HG03342 (cell line): ENCODE measurements at regions not wholly inside any gene's neighbourhood (a gene's known extent, or its start where the extent isn't known, plus 50 kb on each side); places are given as distances from the start of the nearest gene placed in this dataset.

ENCODE experiments used
- ATAC-seq: cut with Tn5 transposase; IDR thresholded peaks from one replicate; pipeline ENCODE4 v1.9.1; 2021; ENCODE audit warnings: mild to moderate bottlenecking, moderate library complexity; ENCODE audit not compliant: unreplicated experiment

DNA sequence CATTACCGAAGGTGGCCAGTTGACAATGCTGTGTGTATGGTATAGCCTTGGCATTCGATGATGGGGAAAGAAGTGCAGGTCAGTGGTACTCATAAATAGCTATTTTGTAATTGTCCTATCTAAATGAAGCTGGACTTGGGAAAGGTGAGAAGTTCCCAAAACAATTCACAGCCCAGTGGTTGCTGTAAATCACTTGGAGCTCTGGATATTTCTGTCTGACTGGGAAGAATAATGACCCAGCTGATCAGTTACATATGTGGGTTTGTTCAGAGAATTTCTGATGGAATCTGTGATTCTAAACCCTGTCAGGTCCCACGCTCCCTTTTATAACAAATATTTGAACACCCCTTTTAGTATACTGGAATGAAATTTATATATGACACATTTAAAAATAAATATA is 133.9 kb upstream of the PFN2 start:
- no peak for ATAC-seq

DNA sequence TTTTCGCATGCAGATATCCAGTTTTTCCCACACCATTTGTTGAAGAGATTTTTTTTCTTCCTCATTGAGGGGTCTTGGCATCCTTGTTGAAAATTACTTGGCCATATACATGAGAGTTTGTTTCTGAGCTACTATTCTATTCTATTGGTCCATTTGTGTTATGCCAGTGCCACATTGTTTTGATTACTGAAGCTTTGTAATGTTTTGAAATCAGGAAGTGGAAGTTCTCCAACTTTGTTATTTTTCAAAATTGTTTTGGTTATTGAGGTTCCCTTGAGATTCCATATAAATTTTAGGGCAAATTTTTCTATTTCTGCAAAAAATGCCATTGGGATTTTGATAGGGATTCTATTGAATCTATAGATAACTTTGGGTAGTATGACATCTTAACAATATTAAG is 130.3 kb upstream of the PFN2 start:
- no peak for ATAC-seq

DNA sequence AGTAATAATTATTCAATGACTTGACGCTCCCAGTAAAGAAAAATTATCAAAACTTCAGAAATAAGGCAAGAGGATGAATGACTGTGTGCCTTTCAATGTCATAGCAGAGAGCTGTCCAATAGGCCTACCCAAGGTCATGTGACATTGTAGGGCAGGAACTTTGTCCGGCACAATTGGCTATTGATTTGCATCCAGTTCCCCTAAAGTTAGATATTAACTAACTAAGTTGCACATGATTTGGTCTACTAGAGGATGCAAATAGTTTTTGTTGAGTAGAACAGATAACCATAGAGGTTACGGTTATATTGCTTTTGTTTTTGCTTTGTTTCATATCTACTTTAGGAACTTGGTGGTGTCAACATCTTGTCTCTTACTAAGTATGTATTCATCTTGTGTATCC is 127.9 kb upstream of the PFN2 start:
- peak; percentile 71 for ATAC-seq

DNA sequence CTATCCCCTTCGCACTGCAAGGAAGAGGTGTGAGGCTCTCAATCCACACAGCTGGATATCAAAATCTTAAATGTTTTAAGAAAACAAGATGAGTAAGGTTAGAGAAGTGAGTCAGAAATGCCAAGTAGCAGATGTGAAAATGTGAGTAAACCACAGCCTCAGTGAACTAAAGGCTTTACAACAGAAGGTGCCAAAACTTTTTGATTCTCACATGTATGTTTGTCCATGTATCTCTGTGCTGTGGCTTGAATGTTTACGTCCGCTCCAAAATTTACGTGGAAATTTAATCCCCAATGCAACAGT is 126.8 kb upstream of the PFN2 start:
- ATAC-seq: peak; percentile 41

DNA sequence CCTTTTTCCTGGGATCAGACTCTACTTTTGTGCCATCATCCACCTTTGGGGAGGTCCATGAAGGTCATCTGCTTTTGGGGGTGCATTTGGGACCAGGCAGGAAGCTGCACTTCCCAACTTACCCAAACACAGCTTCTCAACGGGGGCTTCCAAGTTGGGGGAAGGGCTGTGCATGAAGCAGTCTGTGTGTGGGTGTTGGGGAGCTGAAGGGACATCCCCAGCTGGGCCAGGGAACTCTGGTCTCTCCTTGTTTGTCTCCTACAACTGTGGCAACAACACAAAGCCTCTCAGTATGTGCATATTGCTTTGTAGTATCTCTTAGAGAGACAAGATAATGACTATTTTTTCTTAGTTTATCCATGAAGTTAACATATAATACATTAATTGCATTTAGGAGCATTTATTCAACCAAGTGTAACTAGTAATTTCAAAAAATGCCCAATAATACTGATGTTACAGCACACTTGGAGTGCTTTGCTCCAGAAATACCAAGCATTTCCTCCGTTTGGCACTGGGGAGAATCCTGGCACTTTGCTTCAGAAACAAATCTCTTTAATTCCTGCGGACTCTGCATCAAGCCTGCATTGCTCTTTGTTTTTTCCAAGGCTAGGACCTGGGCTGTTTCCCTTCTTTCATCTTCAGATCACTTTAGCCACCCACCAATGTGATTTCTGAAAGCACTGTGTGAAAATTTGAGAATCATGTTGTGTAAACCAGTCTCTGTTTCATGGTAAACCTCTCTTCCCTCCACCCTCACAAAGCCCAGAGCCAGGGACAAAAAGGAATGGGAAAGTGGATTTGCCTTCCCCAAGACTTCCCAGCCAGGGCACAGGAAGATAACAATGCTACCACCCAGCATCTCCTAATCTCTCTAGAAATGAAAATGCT is 126.2 kb upstream of the PFN2 start:
- no peak for ATAC-seq

DNA sequence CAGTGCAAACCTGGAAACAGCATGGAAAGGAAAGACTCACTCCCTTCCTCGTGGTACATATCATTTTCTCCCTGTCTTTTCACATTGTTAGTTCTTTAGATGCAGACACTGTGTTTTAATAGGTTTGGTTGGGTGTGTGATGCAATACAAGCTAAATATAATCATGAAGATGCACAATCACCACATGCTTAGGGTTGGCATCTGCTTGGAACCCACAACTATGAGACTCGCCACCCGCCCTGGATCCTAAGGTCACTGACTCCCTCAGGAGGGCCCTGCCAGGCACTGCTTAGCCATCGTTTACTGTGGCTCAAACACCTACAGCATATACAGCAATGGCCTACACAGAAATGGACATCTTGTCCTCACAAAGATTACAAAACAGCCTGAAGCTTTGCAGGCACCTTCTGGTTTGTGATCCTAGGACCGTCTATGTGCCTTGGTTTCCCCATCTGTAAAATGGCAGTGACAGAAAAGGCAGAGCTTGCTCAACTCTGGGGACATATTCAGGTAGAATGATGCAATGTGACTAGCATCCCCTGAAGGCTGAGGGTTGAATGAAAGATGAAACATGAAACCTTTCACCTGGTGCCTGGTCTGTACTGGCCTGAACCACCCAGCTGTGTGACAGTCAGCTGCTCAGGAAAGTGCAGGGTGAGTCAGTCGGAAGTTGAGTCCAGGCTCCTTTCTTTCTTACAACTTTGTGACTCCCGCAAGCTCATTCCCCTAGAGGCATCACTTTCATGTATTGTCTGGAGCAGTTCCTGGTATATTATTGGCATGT is 123.6 kb upstream of the PFN2 start:
- ATAC-seq: no peak

DNA sequence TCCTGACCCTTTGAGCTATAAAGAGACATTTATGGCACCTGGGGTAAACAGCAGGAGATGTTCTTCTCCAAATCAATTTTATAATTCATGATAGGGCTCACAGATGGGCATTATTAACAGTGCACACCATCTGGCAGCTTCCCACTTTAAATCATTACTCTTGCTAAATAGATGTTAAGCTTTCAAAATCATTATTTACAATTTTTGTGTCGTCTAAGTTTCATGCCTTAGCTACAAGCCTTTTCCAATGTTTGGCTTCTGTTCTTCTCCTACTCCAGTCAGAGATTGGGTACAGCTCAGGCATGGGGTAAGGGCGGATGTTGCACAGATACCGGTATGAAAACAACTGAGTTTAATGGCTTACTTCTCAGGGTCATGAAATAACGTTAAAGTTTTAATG is 120.9 kb upstream of the PFN2 start:
- ATAC-seq: no peak

DNA sequence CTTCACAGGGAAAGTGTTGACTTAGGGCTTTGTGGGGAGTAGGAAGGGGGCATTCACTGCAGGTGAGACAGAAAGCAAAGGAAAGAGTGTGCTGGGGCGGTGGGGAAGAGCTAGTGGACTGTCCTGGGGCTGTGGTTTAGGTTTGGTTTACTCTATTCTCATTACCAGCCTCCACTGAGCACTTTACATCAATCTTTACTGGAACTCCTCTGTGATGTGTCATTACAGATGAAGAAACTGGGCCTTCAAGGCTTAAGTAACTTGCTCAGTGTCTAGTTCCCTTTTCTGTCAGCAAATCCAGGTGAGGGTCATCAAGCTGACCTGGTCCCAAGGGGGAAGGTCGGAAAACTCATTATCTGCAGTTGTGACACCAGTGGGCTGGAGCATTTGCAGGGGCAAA is 120.2 kb upstream of the PFN2 start:
- ATAC-seq: no peak

DNA sequence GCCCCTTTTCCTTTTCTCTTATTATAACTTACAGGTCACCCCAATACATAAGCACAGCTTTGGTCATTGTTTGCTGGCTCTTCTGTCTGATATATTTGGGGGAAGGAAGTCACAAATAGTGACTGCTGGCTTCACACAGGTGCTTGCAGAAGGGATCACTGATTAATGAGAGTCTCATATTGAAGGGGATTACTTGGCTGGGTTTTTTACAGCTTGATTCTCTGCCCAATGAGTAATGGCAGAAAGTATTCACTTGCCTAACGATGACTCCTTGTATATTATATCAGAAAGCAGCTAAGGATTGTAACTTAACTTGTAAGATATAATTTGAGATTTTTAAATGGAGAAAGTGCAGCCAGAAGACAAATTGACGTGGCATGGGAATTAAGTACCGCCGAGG is 119.3 kb upstream of the PFN2 start:
- ATAC-seq: no peak

DNA sequence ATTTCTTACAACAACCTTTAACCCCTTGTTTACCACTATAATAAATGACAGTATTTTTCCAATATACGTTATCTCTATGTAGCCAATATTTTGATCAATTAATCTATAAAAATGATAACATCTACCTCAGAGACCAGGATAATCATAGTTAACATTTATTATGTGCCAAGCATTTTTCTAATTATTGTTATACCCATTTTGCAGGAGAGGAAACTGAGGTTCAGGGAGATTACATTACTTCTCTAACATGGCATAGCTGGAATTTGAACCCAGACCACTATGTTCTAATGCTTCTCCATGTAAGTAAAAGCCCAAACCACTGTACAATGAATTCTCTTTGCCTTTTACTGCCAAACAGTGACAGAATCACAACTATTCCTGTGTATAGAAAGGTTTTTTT is 113.4 kb upstream of the PFN2 start:
- no peak for ATAC-seq

DNA sequence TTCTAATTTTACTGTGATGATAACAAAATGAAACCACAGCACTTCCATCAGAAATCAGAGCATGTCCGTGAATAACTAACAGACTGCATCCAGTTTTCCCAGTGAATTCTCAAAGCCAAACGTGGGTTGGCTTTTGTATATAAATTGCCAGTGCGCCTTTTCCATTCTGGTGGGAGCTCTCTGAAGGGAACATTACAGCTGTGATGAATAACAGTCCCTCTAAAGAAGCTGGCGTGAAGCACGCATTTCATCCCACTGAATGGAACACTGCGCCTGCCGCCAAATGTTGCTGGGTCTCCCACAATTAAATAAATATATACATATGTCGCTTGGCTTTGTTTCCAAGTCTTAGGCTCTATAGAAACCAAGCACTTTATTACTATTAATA is 113.0 kb upstream of the PFN2 start:
- ATAC-seq: no peak

DNA sequence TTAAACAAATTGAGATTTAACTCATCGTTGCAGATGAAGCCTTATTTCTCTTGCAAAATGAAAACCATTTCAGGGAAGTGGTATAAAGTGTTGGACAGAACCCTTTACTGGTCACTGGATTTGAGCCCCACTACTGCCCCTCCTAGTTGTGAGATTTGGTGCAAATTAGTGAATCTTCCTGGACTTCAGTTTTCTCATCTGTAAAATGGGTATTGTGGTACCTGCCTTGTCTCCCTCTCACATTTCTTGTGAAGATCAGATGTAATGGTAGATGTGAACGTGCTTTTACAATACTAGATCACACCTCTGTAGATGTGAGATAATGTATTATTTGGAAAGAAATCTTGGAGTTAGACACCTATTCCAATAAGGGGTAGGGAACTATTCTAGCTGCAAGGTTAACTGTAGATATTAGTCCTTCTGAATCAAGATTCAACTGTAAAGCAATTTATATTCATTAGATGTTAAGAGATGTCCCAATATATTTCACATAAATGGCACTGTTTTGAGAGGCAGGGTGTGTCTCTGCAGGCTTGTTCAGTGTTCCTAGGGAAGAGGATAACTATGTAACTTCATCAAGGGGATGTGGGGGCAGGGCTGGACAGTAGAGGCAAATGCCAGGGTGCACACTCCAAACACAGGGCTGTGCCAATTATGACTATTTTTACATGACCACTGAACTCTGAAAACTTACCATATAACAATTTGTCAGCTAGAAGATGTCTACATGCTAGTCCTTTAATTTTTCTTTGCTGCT is 112.4 kb upstream of the PFN2 start:
- no peak for ATAC-seq

DNA sequence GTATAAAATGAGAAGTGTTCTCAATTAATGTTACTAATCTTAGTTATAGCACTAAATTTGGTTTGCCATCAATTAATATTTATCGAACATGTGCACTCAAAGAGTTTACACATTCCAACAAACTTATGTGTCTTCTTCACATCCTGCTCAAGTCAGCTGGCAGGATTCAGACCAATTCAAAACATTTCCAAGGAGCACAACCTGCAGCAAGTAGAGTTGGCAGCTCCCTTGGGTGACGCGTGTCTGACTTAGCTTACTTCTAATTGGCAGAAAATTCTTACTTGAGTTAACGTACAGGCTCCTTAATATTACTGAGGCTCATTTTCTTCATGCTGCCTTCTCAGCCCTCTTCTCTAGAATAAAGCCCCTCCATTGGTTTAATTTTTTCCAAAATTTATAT is 110.4 kb upstream of the PFN2 start:
- ATAC-seq: no peak

DNA sequence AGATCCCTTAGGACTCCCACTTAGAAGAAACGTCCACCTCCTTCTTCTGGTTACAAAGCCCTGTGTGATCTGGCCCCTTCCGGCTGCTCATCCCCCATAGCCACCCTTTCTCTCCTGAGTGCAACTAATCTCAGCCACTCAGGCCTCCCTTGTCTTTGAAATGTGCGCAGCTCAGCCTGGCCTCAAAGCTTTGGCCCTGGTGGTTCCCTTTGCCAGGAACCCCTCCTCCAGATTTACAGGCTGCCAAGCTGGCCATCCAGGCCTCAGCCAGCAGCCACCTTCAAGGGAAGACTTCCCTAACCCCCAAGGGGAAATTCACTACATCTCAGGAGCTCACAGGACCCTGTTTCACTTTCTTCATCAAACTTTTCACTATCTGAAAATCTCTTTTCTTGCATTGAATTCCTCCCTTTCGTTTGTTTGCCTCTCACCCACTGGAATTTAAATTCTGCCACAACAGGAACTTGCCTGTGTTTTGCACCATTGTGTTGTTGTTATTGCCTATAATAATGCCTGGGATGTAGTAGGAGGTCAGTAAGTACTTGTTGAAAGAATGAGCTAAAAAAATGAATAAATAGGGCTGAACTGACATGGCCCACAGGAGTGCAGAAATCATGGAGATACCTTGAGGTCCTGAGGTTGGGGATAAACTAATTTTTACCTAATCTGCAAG is 109.5 kb upstream of the PFN2 start:
- ATAC-seq: no peak

DNA sequence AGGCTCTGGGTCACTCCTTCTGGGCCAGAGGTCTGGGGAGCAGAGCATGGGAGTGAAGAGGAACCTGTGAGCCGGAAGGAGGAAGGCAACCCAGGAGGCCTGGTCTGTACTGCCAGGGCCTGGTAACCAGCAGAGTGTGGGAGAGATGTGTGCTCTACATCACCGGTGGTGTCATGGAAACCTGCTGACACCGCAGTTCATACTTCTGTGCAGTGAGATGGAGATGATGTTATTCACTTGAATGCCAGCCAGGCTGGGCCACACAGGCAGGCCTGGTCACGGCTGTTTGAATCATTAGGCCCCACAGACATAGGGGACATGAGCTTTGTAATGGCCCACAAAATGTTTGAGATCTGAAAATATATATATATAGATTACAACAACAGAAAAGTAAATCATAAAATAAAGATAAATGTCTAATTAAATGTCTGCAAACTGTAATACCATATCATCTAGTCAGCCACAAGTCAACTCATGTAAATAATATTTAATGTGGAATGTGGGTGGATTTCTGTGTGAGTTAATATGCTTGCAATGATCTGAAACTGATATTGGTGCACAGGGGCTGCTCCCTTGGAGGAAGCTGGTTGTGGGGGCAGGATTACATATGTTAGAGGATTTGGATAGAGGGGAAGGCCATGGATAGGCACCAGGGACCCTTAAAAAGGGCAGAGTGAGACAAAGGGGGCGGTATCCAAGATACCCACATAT is 108.5 kb upstream of the PFN2 start:
- ATAC-seq: no peak

DNA sequence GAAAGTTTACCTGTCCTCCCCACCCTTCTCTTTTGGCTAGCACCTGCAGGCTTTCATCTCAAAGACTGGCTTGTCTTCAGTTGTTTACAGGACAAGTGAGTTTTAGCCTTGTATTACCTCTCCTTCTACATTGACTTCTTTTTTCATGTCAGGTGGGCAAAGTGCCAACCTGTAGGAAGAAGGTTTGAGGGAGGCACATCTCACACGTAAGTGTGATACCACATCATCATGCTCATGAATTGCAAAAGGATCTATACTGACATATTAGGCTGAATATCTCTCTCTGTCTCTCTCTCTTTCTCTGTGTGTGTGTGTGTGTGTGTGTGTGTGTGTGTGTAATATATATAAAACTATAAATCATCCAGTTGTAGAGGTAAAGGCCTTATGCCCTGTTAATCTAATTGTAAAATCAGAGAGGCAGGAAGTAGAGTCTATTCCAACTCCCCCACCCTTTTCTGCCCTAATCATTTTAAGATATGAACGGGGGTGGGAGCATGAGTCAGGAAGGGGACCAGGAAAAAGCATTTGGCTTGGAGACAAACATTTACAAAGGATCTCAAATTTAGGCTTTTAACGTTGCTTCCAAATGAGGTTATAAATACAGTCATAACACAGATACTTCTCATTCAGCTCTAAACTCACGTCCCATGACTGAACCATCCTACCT is 107.0 kb upstream of the PFN2 start:
- no peak for ATAC-seq

DNA sequence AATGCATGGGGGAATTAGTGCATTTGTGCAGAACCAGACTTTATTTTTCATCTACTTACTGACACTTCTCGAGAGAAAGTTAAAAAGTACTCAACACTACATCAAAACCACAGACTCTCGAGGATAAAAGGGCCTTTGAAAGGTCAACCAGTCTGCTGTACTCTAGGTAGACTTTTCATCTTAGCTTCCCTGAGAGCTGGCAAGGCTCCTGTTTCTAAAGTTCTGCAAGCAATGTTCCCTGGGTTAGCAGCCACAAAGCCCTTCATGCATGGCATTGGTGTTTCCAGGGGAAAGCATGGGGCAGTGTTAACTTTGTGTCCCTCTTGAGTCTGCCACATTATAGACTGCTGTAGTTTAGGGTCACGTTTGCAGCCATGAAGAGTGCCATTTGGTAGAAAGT is 106.4 kb upstream of the PFN2 start:
- ATAC-seq: no peak

DNA sequence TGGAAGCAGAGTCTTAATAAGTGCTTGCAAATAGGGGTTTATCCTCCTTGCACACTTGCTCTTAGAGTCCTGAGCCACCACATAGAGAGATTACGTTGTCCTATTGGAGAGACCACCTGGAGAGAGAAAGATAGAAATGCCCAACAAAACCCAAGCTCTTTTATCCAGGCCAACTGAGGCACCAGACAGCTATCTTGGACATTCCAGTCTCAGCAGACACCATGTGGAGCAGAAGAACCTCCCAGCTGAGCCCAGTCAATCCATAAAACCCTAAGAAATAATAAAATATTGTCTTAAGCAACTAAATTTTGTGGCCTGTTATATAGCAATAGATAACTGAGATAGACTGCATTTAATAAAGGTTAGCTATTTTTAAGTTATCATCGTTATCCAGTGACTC is 105.7 kb upstream of the PFN2 start:
- ATAC-seq: no peak

DNA sequence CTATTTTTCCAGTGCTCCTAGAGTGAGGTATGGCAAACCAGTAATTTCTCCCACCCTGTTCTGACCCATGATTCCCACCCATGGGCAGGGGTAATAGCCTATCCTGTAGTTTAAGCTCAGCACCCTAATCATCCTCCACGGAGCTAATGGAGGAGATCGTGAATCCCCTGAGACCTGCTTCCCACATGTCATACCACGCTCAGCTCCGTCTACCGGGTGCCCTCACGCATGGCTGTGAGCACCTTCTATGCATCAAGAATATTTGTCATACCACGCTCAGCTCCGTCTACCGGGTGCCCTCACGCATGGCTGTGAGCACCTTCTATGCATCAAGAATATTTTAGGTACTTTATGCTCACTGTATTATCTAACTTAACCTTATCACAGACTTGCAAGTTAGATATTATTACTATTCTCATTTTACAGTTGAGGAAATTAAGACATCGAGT is 104.7 kb upstream of the PFN2 start:
- no peak for ATAC-seq
